UCSD-AML1 (cell line): ENCODE measurements at regions not wholly inside any gene's neighbourhood (a gene's known extent, or its start where the extent isn't known, plus 50 kb on each side); places are given as distances from the start of the nearest gene placed in this dataset.

Source experiments
- DNase-seq: peaks from one replicate; lab custom pipeline; 2025; ENCODE audit not compliant: unreplicated experiment; lab: John Stamatoyannopoulos, UW

DNA sequence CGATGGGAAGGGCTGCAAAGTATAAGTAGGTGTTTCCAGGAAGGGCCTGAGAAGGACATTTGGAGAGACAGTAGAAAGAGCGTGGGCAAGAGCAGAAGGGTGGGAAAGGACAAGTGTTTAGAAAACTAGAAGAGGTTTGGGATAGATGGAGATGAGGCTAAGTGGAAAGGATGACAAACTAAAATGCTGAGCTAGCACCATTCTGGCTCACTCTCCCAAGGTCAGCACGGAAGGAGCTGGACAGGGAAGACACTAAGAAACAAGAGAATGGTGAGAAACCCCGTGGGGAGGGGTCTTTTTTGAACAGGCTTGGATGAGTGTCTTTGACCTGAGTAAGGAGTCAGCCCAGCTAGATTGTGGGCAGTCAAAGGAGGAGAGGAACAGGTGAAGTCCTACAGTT lies 286.0 kb downstream of the CDK5RAP2 start:
- DNase-seq: no peak

DNA sequence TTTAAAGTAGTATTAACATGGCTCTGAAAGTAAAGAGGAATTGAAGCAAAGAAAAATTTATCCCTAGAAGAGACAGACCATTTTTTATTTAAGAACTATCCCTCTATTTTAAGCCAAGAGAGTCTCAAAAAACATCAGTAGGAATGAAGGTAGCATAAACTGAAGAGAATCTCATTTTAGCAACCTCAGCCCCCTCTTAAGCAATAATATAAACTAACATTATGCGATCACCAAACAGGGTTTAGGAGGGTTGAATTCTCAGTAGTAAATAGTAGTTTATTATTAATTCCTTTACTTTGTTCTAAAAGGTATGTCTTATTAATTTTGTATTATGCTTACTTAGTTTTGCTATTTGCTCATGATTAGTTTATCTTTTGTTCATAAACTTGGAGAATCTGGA lies 287.4 kb downstream of the CDK5RAP2 start:
- no peak for DNase-seq

- no peak for DNase-seq
Observed at GRCh38 chr9:120291050-120291449, 288.9 kb downstream of the CDK5RAP2 start.

GRCh38 chr9:120289990-120290975 lies 289.7 kb downstream of the CDK5RAP2 start:
- no peak for DNase-seq

DNA sequence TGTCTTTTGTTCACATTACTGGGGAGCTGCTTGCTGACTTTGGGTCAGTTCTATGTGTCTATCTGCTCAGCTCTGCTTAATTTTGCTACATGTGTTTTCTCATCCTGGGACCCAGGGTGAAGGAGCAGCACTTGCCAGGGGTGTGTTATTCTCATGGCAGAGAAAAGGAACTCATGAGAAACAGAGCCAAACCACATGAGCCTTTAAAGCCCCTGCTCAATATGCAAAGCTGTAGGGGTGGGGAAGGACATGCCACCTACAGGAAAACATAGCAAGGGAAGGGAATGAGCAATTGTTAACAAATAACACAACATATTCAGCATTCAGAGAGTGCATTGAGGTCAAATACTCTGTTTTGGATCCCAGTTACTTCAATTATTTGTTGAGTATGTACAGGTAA lies 290.9 kb downstream of the CDK5RAP2 start:
- DNase-seq: no peak

- no peak for DNase-seq
Observed at GRCh38 chr9:120286530-120286929, 293.4 kb downstream of the CDK5RAP2 start.

GRCh38 chr9:120284821-120285220 lies 295.1 kb downstream of the CDK5RAP2 start:
- no peak for DNase-seq

DNA sequence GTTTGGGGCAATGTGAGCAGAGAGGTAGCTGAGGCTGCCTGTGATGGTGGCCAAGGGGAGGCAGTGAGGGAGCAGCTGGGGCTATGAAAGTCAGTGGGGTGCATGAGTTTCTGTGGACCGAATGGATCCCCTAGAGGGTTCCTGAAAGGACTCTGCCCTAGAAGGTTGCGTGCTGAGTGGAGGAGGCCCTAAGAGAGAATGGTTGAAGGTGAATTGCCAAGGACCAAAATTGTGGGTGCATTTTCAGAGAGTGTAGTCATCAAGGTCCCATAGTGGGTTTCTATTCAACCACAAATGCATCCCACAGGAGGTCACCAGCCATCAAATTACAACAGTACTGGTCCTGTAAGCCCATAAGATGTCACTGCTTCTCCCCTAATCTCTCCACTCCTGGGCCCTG lies 298.3 kb downstream of the CDK5RAP2 start:
- no peak for DNase-seq

- DNase-seq: no peak
Observed at GRCh38 chr9:120267929-120268328, 312.0 kb downstream of the CDK5RAP2 start.

DNA sequence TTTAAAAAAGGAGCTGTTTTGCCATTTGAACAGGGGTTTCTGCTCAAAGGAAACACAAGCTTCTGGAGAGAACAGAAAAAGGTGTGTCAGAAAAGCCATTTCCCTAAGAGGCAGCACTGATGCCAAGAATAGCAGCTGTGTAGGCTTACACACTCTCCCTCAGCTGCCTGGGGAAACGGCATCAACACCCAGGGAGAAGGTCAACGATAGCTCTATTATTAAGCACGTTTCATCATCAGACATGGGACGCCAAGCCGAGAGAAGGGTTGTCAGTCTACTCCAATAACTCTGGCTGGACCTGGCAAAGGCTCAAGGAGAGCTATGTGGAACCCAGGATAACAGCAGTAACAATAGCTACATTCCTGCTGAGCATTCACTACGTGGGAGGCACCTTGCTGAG lies 314.2 kb downstream of the CDK5RAP2 start:
- DNase-seq: no peak

DNA sequence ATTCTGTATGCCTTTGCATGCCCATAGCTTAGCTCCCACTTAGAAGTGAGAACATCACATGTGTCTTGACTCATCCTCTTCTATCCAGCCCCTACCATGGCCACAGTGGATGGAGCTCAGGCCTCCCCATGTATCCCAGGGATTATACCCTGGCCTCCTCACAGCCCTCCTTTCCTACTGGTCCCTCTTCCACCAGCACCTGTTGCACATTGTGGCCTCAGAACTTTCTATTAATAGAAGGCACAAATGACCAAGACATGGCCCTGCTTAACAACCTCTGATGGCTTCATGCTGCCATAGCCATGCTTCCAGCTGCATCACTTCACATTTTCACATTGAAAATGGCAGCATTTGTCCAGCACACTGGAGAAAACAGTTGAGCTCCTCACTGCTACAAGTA lies 315.4 kb downstream of the CDK5RAP2 start:
- DNase-seq: no peak

DNA sequence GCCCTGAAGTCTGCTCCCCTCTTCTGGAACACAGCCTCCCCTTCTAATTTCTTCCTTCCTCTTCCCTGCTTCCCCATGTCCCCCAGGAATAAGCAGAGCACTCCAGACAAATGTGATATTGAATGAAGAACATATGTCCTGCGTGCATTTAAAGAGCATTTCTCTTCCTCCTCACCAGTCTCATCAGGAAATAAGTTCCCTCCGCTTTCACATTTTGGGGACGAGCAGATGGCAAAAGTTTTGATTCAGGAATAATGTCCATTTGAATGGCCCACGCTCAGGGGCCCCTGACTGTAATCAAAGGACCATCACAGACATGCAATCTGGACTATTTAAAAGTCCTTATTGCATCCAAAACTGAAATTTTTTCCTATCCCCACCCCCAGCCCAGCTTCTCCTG lies 316.1 kb downstream of the CDK5RAP2 start:
- no peak for DNase-seq

DNA sequence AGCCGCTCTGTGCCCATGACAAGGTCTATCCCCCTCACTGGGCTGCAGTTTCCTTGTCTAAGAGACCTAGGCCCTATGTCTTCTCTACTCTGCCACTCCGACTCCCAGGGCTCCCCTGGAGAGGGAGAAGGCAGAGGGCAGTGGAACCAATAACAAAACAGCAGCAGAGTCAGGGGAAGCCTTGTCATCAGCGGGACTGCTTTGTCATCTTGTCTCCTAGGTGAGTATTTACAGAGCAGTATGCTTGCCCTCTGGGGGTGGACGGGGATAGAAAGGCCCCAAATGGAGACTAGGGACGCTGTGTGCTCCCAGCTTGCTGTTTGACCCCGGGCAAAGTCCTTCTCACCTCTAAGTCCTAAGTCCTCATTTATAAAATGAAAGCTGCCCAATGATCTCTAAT lies 318.5 kb downstream of the CDK5RAP2 start:
- no peak for DNase-seq

DNA sequence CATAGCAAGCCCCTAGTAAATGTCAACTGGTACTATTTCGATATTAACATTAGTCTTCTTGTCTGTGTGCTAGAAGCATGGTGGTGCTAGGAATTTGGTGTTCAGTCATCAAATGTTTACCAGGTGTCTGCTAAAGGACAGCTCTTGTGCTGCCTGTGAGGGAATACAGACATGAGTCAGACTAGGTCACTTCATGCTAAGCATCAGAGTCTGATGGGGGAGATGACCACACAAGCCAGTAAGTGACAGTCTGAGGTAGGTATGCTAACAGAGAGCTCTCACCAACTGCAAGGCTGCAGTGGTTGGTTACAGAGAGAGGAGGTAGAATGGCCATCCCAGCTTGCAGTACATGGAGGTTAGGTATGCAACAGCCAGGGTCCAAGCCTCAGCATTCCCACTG lies 320.9 kb downstream of the CDK5RAP2 start:
- DNase-seq: no peak

DNA sequence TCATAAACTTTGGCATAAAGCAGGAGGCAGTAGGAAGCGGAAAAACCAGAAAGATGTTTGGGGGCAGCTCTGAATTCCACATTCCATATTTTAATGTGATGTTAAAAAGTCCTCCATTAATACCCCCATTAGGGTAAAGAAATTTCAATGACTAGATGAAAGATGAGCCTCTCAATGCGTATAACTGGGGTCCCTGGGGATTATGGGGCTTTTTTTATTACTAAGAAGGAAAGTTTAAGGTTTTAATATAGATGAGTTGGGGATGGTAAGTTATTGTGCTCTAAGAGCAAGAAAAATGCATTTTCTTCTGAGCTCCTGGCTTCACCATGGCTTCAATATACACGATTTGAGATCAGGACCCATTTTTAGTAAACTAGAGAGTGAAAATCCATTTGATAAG lies 321.9 kb downstream of the CDK5RAP2 start:
- no peak for DNase-seq

GRCh38 chr9:120257483-120257882 lies 322.5 kb downstream of the CDK5RAP2 start:
- no peak for DNase-seq

DNA sequence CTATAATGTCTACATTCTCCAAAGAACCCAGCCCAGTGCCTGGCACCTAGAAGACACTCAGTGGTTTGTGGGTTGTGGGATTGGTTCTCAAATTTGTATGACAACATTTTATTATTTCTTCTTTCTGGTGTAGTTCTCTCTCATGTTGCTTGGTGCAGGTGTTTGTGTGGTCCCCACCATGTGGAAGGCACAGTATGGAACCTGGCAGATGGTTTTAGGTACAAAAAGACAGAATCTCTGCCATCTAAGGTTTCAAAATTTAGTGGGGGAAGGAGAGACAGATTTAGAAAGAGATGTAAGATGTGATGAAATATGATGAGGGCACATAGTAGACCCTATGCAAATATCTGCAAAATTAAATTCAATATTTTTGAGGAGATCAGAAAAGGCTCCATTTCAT lies 323.8 kb downstream of the CDK5RAP2 start:
- no peak for DNase-seq

DNA sequence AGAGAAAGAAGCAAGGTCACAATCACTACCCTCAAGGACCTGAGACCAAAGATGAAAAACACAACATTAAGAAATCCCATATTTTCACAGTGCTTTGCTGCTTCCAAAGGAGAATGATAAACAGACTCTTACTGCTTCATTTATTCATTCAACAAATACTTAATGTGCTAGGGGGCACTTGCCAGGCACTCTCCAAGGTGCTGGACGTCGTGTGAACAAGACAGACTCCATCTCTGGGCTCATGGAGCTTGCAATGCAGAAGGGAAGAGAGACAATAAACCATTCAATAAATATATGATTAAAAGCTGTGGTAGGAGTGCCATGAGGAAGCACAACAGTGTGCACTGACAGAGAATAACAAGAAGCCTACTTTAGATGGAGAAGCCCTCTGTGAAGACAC lies 327.7 kb downstream of the CDK5RAP2 start:
- no peak for DNase-seq

- DNase-seq: no peak
Observed at GRCh38 chr9:120242116-120242811, 337.7 kb downstream of the CDK5RAP2 start.

DNA sequence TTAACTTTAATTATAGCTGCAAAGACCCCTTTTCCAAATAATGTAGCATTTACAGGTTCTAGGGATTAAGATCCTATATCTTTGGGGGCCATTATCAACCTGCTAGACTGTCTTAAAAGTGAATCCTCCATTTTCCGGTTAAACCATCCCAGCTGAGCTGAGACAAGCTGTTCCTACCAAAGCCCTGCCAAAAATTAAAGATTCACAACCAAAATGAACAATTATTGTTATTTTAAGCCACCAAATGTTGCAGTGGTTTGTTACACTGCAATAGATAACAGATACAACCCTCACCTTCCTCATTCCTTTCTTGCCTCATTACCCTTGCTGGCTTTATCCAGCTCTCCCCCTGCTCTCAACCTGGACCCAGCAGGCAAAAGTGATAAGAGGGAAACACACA lies 343.4 kb downstream of the CDK5RAP2 start:
- no peak for DNase-seq

DNA sequence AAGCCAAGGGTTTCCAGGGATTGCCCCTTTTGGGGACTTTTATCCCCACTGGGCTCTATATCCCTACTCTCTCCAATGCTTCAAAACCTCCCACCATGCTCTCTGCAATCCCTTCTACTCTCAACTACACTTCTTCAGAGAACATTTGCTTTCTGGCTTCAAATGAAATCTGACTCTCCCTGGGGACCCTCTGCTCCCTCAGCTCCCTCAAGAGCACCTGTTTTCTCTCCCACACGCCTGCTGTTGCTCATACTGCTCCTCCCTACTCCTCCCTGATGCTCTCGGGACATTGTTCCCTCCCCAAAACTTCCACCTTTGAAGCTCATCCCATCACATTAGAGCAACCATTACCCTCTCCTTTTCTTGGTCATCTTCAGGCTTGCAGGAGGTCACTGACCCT lies 344.9 kb downstream of the CDK5RAP2 start:
- no peak for DNase-seq

GRCh38 chr9:120230227-120230626 lies 349.7 kb downstream of the CDK5RAP2 start:
- DNase-seq: no peak
